Fibroblast of lung (primary cell): ENCODE measurements at regions not wholly inside any gene's neighbourhood (a gene's known extent, or its start where the extent isn't known, plus 50 kb on each side); places are given as distances from the start of the nearest gene placed in this dataset.

Experiments
- DNase-seq, 2 donors: peaks; one replicate each; pipeline versions ENCODE4 v3.0.0 to v3.0.0-alpha.2; 2010; ENCODE audit warnings: low read depth in 2 of 2
- H2AFZ ChIP-seq: 2 replicates; pipeline ENCODE4 v1.5.1; 2012; ENCODE audit warnings: low read length, control low read depth, inconsistent platforms
- H3K27ac ChIP-seq: 2 replicates; pipeline ENCODE4 v1.5.1; 2011; ENCODE audit warnings: low read length, control low read depth; ENCODE audit not compliant: insufficient read depth
- H3K27me3 ChIP-seq: 2 replicates; pipeline ENCODE4 v1.5.1; 2011; ENCODE audit warnings: mild to moderate bottlenecking, low read length; ENCODE audit not compliant: control insufficient read depth, insufficient read depth
- H3K36me3 ChIP-seq: 2 replicates; pipeline ENCODE4 v1.5.1; 2011; ENCODE audit warnings: low read length; ENCODE audit not compliant: control insufficient read depth, insufficient read depth
- H3K4me1 ChIP-seq: 2 replicates; pipeline ENCODE4 v1.5.1; 2011; ENCODE audit warnings: low read length; ENCODE audit not compliant: control insufficient read depth, insufficient read depth; ENCODE audit errors: extremely low read depth
- H3K4me2 ChIP-seq: 2 replicates; pipeline ENCODE4 v1.5.1; 2011; ENCODE audit warnings: low read length, control low read depth; ENCODE audit not compliant: insufficient read depth; ENCODE audit errors: extremely low read depth
- H3K4me3 ChIP-seq, 4 experiments: fragments of 200-600 bp in 1 of 4; sonication (generic) in 1 of 4; replicated peaks in 1 of 4; 2 replicates each; pipeline ENCODE4 v1.5.1; 2011 to 2016; ENCODE audit warnings: low read length in 4 of 4, low read depth in 3 of 4, mild to moderate bottlenecking in 3 of 4, control low read depth in 2 of 4, inconsistent platforms in 1 of 4, mixed read lengths in 1 of 4; ENCODE audit not compliant: insufficient read depth in 1 of 4; ENCODE audit errors: control extremely low read depth in 1 of 4
- H3K79me2 ChIP-seq: 2 replicates; pipeline ENCODE4 v1.5.1; 2012; ENCODE audit warnings: mild to moderate bottlenecking, low read length, inconsistent platforms; ENCODE audit not compliant: control insufficient read depth, insufficient read depth
- H3K9ac ChIP-seq: 2 replicates; pipeline ENCODE4 v1.5.1; 2011; ENCODE audit warnings: mild to moderate bottlenecking, low read length, control low read depth; ENCODE audit not compliant: insufficient read depth
- H3K9me3 ChIP-seq: 2 replicates; pipeline ENCODE4 v1.5.1; 2012; ENCODE audit warnings: low read depth, low read length; ENCODE audit not compliant: control insufficient read depth, insufficient read depth
- H4K20me1 ChIP-seq: 2 replicates; pipeline ENCODE4 v1.5.1; 2011; ENCODE audit warnings: low read length; ENCODE audit not compliant: control insufficient read depth, insufficient read depth; ENCODE audit errors: extremely low read depth
- CTCF ChIP-seq, 2 donors: IDR thresholded peaks in 1 of 2; conservative IDR thresholded peaks in 1 of 2; 1 replicate in 1 of 2; 2 replicates in 1 of 2; pipeline ENCODE4 v1.5.1; 2011 to 2012; ENCODE audit warnings: low read length in 2 of 2, control low read depth in 1 of 2, inconsistent platforms in 1 of 2, low read depth in 1 of 2, mild to moderate bottlenecking in 1 of 2
- EZH2 ChIP-seq: IDR thresholded peaks from 2 replicates; pipeline ENCODE4 v1.5.1; 2012; ENCODE audit warnings: low read length, control low read depth, mild to moderate bottlenecking; ENCODE audit errors: missing control alignments

- Histone ChIP-seq H3K36me3 (no peaks in the 10 kb centered on the region), H3K9ac (no peak overlapping the region), H3K4me1 (no peaks in the 10 kb centered on the region), H3K27ac (no peak overlapping the region), H3K79me2 (no peaks in the 10 kb centered on the region), H3K27me3 (no peaks in the 10 kb centered on the region), H3K4me2 (no peak overlapping the region), H3K9me3 (no peaks in the 10 kb centered on the region), H2AFZ (no peak overlapping the region), H4K20me1 (no peaks in the 10 kb centered on the region), H3K4me3 (no peak overlapping the region)
- no peak for DNase-seq
- no peak for TF ChIP-seq EZH2
Measured at GRCh38 chr12:113722747-113723146, 243.4 kb downstream of the RBM19 start.

- Histone ChIP-seq H4K20me1 (no peaks in the 10 kb centered on the region), H3K4me1 (no peaks in the 10 kb centered on the region), H3K4me3 (no peak overlapping the region), H3K9me3 (no peaks in the 10 kb centered on the region), H3K4me2 (no peak overlapping the region), H3K9ac (no peak overlapping the region), H3K79me2 (no peaks in the 10 kb centered on the region), H3K27ac (no peak overlapping the region), H3K36me3 (no peaks in the 10 kb centered on the region), H2AFZ (no peak overlapping the region), H3K27me3 (no peaks in the 10 kb centered on the region)
- no peak for DNase-seq
- no peak for TF ChIP-seq CTCF (conservative IDR thresholded peaks at IDR 0.05 in 1 of 2, IDR thresholded peaks at IDR 0.05 in 1 of 2; ENCODE audit: low read depth in 1 of 2, low read length in 2 of 2)
- TF ChIP-seq EZH2, result no peak
Measured at GRCh38 chr12:113720629-113721028, 245.5 kb downstream of the RBM19 start.

GRCh38 chr12:113719911-113720591 is 246.1 kb downstream of the RBM19 start:
- no peak overlapping the region for H3K4me2 ChIP-seq
- no peaks in the 10 kb centered on the region for H3K36me3 ChIP-seq
- H3K27me3 ChIP-seq, result no peaks in the 10 kb centered on the region
- DNase-seq, result no peak
- H3K4me3 ChIP-seq, result no peak overlapping the region
- no peak for TF ChIP-seq CTCF (conservative IDR thresholded peaks at IDR 0.05 in 1 of 2, IDR thresholded peaks at IDR 0.05 in 1 of 2; ENCODE audit: low read depth in 1 of 2, low read length in 2 of 2)
- no peak for TF ChIP-seq EZH2
- no peak overlapping the region for H3K27ac ChIP-seq
- no peaks in the 10 kb centered on the region for H3K79me2 ChIP-seq
- H3K4me1 ChIP-seq, result no peaks in the 10 kb centered on the region
- no peaks in the 10 kb centered on the region for H4K20me1 ChIP-seq
- H3K9me3 ChIP-seq, result no peaks in the 10 kb centered on the region
- no peak overlapping the region for H2AFZ ChIP-seq
- H3K9ac ChIP-seq, result no peak overlapping the region
